Transverse colon (tissue), 4 donors: ENCODE measurements at regions not wholly inside any gene's neighbourhood (a gene's known extent, or its start where the extent isn't known, plus 50 kb on each side); places are given as distances from the start of the nearest gene placed in this dataset.

Experiments used
- DNase-seq: peaks from one replicate; pipeline ENCODE4 v3.0.0-alpha.2; 2019
- H3K27ac ChIP-seq, 4 donors: fragments of 200-600 bp; sonication (generic); 2 replicates each; pipeline ENCODE4 v1.5.1; 2016 to 2018; ENCODE audit warnings: inconsistent platforms in 4 of 4
- H3K27me3 ChIP-seq: fragments of 200-600 bp; sonication (generic); 2 replicates; pipeline ENCODE4 v1.5.1; 2017; ENCODE audit warnings: inconsistent platforms
- H3K36me3 ChIP-seq, 4 donors: fragments of 200-600 bp; sonication (generic); 2 replicates each; pipeline ENCODE4 v1.5.1; 2017 to 2019; ENCODE audit warnings: inconsistent platforms in 4 of 4
- H3K4me1 ChIP-seq, 4 donors: fragments of 200-600 bp; sonication (generic); 2 replicates each; pipeline ENCODE4 v1.5.1; 2017 to 2020; ENCODE audit warnings: inconsistent platforms in 4 of 4
- H3K4me3 ChIP-seq, 4 donors: fragments of 200-600 bp; sonication (generic); 1 replicate in 1 of 4; 2 replicates in 3 of 4; pipeline versions ENCODE4 v1.5.1 to v1.6.1; 2017 to 2019; ENCODE audit warnings: inconsistent platforms in 4 of 4
- H3K9me3 ChIP-seq, 2 donors: fragments of 200-600 bp; sonication (generic); 2 replicates each; pipeline ENCODE4 v1.5.1; 2017 to 2019; ENCODE audit warnings: inconsistent platforms in 2 of 2
- EP300 ChIP-seq: sonication (generic); formaldehyde crosslinking; IDR thresholded peaks from one replicate; pipeline ENCODE4 v1.6.1; 2017; ENCODE audit warnings: antibody characterized with exemption, low read depth
- POLR2A ChIP-seq: fragments of 450-650 bp; IDR thresholded peaks from one replicate; pipeline ENCODE4 v1.6.1; 2016; ENCODE audit warnings: antibody characterized with exemption, mild to moderate bottlenecking, moderate library complexity
- POLR2AphosphoS5 ChIP-seq, 3 donors: sonication (generic); formaldehyde crosslinking; IDR thresholded peaks; one replicate each; pipeline ENCODE4 v1.6.1; 2016; ENCODE audit warnings: antibody characterized with exemption in 3 of 3
- WGBS, 2 donors: methylation state at CpG; one replicate each; pipeline ENCODE4 v1.1.5; 2018; ENCODE audit warnings: low coverage in 1 of 2; 5-methylcytosine and 5-hydroxymethylcytosine counted together
- in situ Hi-C, 4 donors: fragments of 200-750 bp; cut with MboI; loops; one replicate each; pipeline versions ENCODE4 v1.15.0 to v1.15.1; 2017; ENCODE audit warnings: low sequenced_read_pairs in 3 of 4, low pct_ligation_motif_present in 1 of 4, low pct_unique_long_range_greater_than_20kb in 1 of 4
- intact Hi-C: fragments of 100-400 bp; cut with DNase I; formaldehyde crosslinking; loops from one replicate; pipeline ENCODE4 v1.15.1; 2023; ENCODE audit warnings: low total_unique reads
- TF ChIP-seq, protein P1 (sequence below), 5 experiments: fragments of 200-600 bp in 3 of 5; fragments of 450-650 bp in 2 of 5; sonication (generic) in 3 of 5; IDR thresholded peaks; 1 replicate in 2 of 5; 2 replicates in 3 of 5; pipeline ENCODE4 v1.5.1; 2016 to 2017; ENCODE audit warnings: antibody characterized with exemption in 5 of 5, inconsistent platforms in 3 of 5, mild to moderate bottlenecking in 2 of 5, moderate library complexity in 1 of 5

DNA sequence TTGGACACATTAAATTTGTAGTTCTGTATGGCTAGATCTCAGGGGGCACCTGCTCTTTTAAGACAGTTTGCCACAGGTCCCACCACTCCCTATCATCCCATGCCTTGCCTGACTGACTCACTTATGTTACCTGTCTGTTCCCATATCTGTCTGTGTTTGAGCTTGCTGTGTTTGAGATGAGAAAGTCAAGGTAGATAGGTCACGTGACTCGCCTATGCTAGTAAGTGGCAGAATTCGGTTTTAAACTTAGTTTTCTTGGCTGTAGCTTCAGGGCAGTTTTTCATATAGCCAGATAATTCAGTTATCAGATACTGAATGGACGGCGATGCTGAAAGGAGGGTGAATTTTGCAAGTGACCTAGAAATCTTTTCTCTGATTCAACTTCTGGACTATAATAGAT lies 348.4 kb downstream of the RPS24 start:
- WGBS, 2 donors = 83 to 91% methylated on average over 4 to 5 of the region's 5 CpGs
- intact Hi-C loops (no loop called here), in situ Hi-C loops (no loop called here)
- no peaks in the 10 kb centered on the region for H3K4me1 ChIP-seq
- H3K27ac ChIP-seq = no peak overlapping the region
- no peak for DNase-seq
- no peaks in the 10 kb centered on the region for H3K36me3 ChIP-seq
- TF ChIP-seq, protein P1, sequence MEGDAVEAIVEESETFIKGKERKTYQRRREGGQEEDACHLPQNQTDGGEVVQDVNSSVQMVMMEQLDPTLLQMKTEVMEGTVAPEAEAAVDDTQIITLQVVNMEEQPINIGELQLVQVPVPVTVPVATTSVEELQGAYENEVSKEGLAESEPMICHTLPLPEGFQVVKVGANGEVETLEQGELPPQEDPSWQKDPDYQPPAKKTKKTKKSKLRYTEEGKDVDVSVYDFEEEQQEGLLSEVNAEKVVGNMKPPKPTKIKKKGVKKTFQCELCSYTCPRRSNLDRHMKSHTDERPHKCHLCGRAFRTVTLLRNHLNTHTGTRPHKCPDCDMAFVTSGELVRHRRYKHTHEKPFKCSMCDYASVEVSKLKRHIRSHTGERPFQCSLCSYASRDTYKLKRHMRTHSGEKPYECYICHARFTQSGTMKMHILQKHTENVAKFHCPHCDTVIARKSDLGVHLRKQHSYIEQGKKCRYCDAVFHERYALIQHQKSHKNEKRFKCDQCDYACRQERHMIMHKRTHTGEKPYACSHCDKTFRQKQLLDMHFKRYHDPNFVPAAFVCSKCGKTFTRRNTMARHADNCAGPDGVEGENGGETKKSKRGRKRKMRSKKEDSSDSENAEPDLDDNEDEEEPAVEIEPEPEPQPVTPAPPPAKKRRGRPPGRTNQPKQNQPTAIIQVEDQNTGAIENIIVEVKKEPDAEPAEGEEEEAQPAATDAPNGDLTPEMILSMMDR (IDR thresholded peaks at IDR 0.05) = no peak
- TF ChIP-seq POLR2AphosphoS5 (IDR thresholded peaks at IDR 0.05) = no peak
- TF ChIP-seq POLR2A = no peak
- no peak for TF ChIP-seq EP300
- no peak overlapping the region for H3K4me3 ChIP-seq
- H3K9me3 ChIP-seq = no peaks in the 10 kb centered on the region
- H3K27me3 ChIP-seq = no peaks in the 10 kb centered on the region

DNA sequence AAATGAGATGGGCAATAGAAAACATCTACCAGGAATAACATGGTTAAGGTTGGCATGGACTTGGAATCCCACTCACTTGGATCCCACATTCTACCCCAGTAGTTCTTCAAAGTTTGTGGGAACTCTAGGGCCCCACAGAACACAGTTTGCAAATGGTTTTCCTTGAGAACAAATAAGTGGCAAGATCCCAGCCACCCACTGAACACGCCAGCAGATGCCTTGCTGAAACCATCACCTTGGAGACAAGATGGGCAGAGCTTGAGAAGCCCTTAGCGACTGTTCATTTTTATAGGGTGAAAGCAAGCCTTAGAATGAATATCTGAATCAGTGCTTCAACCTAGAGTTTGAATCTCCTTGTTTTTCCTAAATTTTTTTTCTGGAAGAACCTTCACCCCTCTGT lies 349.1 kb downstream of the RPS24 start:
- Histone ChIP-seq H3K27ac (no peak overlapping the region), H3K27me3 (no peaks in the 10 kb centered on the region), H3K4me3 (no peak overlapping the region), H3K4me1 (no peaks in the 10 kb centered on the region), H3K9me3 (no peaks in the 10 kb centered on the region), H3K36me3 (no peaks in the 10 kb centered on the region)
- 79% methylated on average over 2 of the region's 2 CpGs; no CpG with 5 or more reads in 1 of the 2 donors for WGBS, 2 donors
- TF ChIP-seq POLR2A = no peak
- TF ChIP-seq, protein P1 (IDR thresholded peaks at IDR 0.05) = no peak
- TF ChIP-seq POLR2AphosphoS5 (IDR thresholded peaks at IDR 0.05) = no peak
- TF ChIP-seq EP300 = no peak
- intact Hi-C loops = no loop called here
- in situ Hi-C loops = no loop called here
- DNase-seq = no peak

DNA sequence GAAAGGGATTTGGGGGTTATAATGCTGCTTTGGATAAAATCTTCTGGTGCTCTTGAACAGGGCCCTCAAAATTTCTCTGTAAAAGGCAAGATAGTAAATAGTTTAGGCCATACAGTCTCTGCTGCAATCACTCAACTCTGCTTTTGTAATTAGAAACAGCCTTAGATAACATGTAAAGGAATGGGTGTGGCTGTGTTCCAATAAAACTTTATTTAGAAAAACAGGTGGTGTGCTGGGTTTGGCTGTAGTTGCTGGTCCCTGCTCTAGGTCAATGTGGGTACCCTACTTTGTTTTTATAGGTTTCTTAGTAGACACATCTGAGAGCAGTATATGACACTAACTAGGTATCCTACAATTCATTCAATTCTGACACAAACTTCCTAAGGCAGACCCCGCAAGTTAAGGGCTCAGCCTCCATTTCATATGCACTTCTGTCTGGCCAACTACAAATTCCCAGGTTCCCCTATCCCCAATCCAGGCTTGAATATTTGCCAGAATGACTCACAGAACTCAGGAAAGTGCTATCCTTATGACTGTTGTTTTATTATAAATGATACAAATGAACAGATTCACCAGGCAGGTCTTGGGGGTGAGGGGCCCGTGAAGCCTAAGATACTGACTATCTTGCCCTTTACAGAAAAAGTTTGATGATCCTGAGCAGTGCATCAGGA lies 349.9 kb downstream of the RPS24 start:
- TF ChIP-seq, protein P1 (IDR thresholded peaks at IDR 0.05) = no peak
- TF ChIP-seq POLR2A (no peak), POLR2AphosphoS5 (IDR thresholded peaks at IDR 0.05) (no peak), EP300 (no peak)
- intact Hi-C loops = no loop called here
- Histone ChIP-seq H3K27me3 (no peaks in the 10 kb centered on the region), H3K36me3 (no peaks in the 10 kb centered on the region), H3K9me3 (no peaks in the 10 kb centered on the region), H3K27ac (no peak overlapping the region), H3K4me3 (no peak overlapping the region), H3K4me1 (no peaks in the 10 kb centered on the region)
- no peak for DNase-seq
- in situ Hi-C loops = no loop called here
- WGBS, 2 donors = 91 to 92% methylated on average over 2 of the region's 2 CpGs

DNA sequence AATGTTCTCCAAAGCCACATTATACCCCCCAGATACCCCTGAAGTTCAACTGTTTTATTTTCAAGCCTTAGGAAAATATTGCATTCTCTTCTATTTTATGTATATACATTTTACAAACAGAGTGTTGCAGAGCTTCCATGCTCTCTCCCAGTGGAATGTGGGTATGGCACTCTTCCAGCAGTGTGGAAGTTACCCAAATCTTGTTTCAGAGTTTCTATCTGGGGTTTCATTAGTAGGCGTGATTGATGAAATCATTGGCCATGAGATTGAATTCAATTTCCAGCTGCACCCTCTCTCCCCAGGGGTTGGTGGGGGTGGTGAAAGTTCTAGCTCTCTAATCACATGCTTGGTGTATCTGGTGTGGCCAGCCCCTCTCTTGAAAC lies 350.4 kb downstream of the RPS24 start:
- TF ChIP-seq POLR2A (no peak), EP300 (no peak), POLR2AphosphoS5 (IDR thresholded peaks at IDR 0.05) (no peak)
- TF ChIP-seq, protein P1 (IDR thresholded peaks at IDR 0.05) = no peak
- no peak overlapping the region for H3K27ac ChIP-seq
- no peaks in the 10 kb centered on the region for H3K4me1 ChIP-seq
- no peaks in the 10 kb centered on the region for H3K36me3 ChIP-seq
- WGBS, 2 donors = 86% methylated on average over 1 of the region's 1 CpG; no CpG with 5 or more reads in 1 of the 2 donors
- DNase-seq = no peak
- in situ Hi-C loops = no loop called here
- H3K27me3 ChIP-seq = no peaks in the 10 kb centered on the region
- no peak overlapping the region for H3K4me3 ChIP-seq
- intact Hi-C loops = no loop called here
- H3K9me3 ChIP-seq = no peaks in the 10 kb centered on the region
